H1 (cell line): ENCODE measurements at regions not wholly inside any gene's neighbourhood (a gene's known extent, or its start where the extent isn't known, plus 50 kb on each side); places are given as distances from the start of the nearest gene placed in this dataset.

Experiments
- CTCF ChIA-PET: fragments of 300-600 bp; sonication (Branson Sonifier 250); formaldehyde crosslinking; loops from one replicate; lab custom pipeline; 2021; ENCODE audit not compliant: partially characterized antibody; lab: Charles Lee
- POLR2A ChIA-PET: fragments of 300-600 bp; sonication (Branson Sonifier 250); formaldehyde crosslinking; loops from one replicate; lab custom pipeline; 2021; ENCODE audit warnings: inconsistent platforms; ENCODE audit not compliant: partially characterized antibody; lab: Charles Lee
- DNase-seq, 2 experiments: peaks; one replicate each; pipeline versions ENCODE4 v3.0.0 to v3.0.0-alpha.2; 2010 to 2022; ENCODE audit warnings: low spot score in 2 of 2, low read depth in 1 of 2, mixed read lengths in 1 of 2
- FAIRE-seq: peaks from 2 replicates; lab custom pipeline; 2011; peaks lifted over from hg19 to GRCh38; lab: Jason Lieb, UNC
- H2AFZ ChIP-seq: 2 replicates; pipeline ENCODE4 v1.8.1; 2012; ENCODE audit warnings: low read length, inconsistent platforms
- H2AK5ac ChIP-seq: 2 replicates; pipeline ENCODE4 v1.6.1; 2013; ENCODE audit warnings: low read depth, low read length
- H2BK120ac ChIP-seq: replicated peaks from 2 replicates; pipeline ENCODE3; 2013; ENCODE audit warnings: low read depth, low read length, inconsistent platforms
- H2BK12ac ChIP-seq: 2 replicates; pipeline ENCODE4 v1.6.1; 2013; ENCODE audit warnings: low read depth, low read length
- H2BK15ac ChIP-seq: 2 replicates; pipeline ENCODE4 v1.6.1; 2013; ENCODE audit warnings: low read length
- H2BK20ac ChIP-seq: 2 replicates; pipeline ENCODE4 v1.6.1; 2013; ENCODE audit warnings: low read length
- H2BK5ac ChIP-seq: 2 replicates; pipeline ENCODE4 v1.6.1; 2013; ENCODE audit warnings: low read depth, low read length
- H3K14ac ChIP-seq: 2 replicates; pipeline ENCODE4 v1.6.1; 2013; ENCODE audit warnings: inconsistent platforms; ENCODE audit not compliant: insufficient read length
- H3K18ac ChIP-seq: 2 replicates; pipeline ENCODE4 v1.6.1; 2013; ENCODE audit warnings: low read length; ENCODE audit errors: extremely low read depth
- H3K23ac ChIP-seq: 2 replicates; pipeline ENCODE4 v1.6.1; 2013; ENCODE audit warnings: inconsistent platforms; ENCODE audit not compliant: insufficient read length
- H3K23me2 ChIP-seq: 2 replicates; pipeline ENCODE4 v1.6.1; 2013; ENCODE audit warnings: low read depth, low read length
- H3K27ac ChIP-seq: 2 replicates; pipeline ENCODE4 v1.6.1; 2011; ENCODE audit warnings: low read depth, low read length, inconsistent platforms
- H3K27me3 ChIP-seq, 4 experiments: replicated peaks in 1 of 4; 1 replicate in 1 of 4; 2 replicates in 3 of 4; pipeline versions ENCODE4 v1.6.1 to v1.8.1; 2011 to 2013; ENCODE audit warnings: low read length in 3 of 4, mild to moderate bottlenecking in 3 of 4, inconsistent platforms in 2 of 4, mixed read lengths in 2 of 4, moderate library complexity in 1 of 4; ENCODE audit not compliant: control insufficient read depth in 3 of 4, insufficient read depth in 3 of 4; ENCODE audit errors: extremely low read depth in 1 of 4
- H3K36me3 ChIP-seq, 4 experiments: 2 replicates each; pipeline versions ENCODE4 v1.6.1 to v1.8.1; 2011 to 2013; ENCODE audit warnings: mild to moderate bottlenecking in 4 of 4, low read length in 3 of 4, moderate library complexity in 2 of 4, control low read depth in 1 of 4, inconsistent platforms in 1 of 4; ENCODE audit not compliant: insufficient read depth in 4 of 4, control insufficient read depth in 2 of 4
- H3K4ac ChIP-seq: replicated peaks from 2 replicates; pipeline ENCODE3; 2013; ENCODE audit warnings: low read length, low read depth, mixed read lengths, inconsistent platforms; ENCODE audit not compliant: insufficient read length
- H3K4me1 ChIP-seq, 4 experiments: replicated peaks in 1 of 4; 1 replicate in 1 of 4; 2 replicates in 3 of 4; pipeline versions ENCODE4 v1.6.1 to v1.8.1; 2011 to 2013; ENCODE audit warnings: low read length in 3 of 4, inconsistent platforms in 2 of 4, mixed read lengths in 1 of 4; ENCODE audit not compliant: insufficient read depth in 4 of 4, control insufficient read depth in 3 of 4
- H3K4me2 ChIP-seq, 2 experiments: 2 replicates each; pipeline versions ENCODE4 v1.6.1 to v1.8.1; 2011 to 2013; ENCODE audit warnings: low read depth in 2 of 2, low read length in 2 of 2, control low read depth in 1 of 2, inconsistent platforms in 1 of 2, mild to moderate bottlenecking in 1 of 2; ENCODE audit not compliant: insufficient read depth in 1 of 2
- H3K4me3 ChIP-seq, 4 experiments: fragments of 200-600, 300-600 bp in 1 of 4; sonication (generic), shearing (Covaris generic), sonication (Bioruptor Twin) in 1 of 4; 2 replicates each; pipeline versions ENCODE4 v1.5.1 to v1.8.1; 2011 to 2016; ENCODE audit warnings: low read length in 4 of 4, low read depth in 3 of 4, control low read depth in 2 of 4, inconsistent platforms in 2 of 4, mild to moderate bottlenecking in 2 of 4, mixed read lengths in 1 of 4, moderate library complexity in 1 of 4; ENCODE audit not compliant: insufficient read depth in 2 of 4; ENCODE audit errors: extremely low read depth in 1 of 4
- H3K56ac ChIP-seq: replicated peaks from 2 replicates; pipeline ENCODE3; 2013; ENCODE audit warnings: low read depth, mild to moderate bottlenecking, mixed read lengths, low read length, inconsistent platforms; ENCODE audit not compliant: insufficient read length
- H3K79me1 ChIP-seq: 2 replicates; pipeline ENCODE4 v1.6.1; 2013; ENCODE audit warnings: low read depth, low read length, control low read depth
- H3K79me2 ChIP-seq, 2 experiments: 2 replicates each; pipeline versions ENCODE4 v1.6.1 to v1.8.1; 2012 to 2013; ENCODE audit warnings: low read length in 2 of 2, mild to moderate bottlenecking in 2 of 2, inconsistent platforms in 1 of 2; ENCODE audit not compliant: insufficient read depth in 2 of 2, control insufficient read depth in 1 of 2
- H3K9ac ChIP-seq, 4 experiments: replicated peaks in 1 of 4; 1 replicate in 1 of 4; 2 replicates in 3 of 4; pipeline versions ENCODE4 v1.6.1 to v1.8.1; 2011 to 2013; ENCODE audit warnings: low read depth in 3 of 4, low read length in 3 of 4, control low read depth in 2 of 4, mild to moderate bottlenecking in 2 of 4, moderate library complexity in 2 of 4, inconsistent platforms in 1 of 4; ENCODE audit errors: extremely low read depth in 1 of 4
- H3K9me3 ChIP-seq, 2 experiments: 2 replicates each; pipeline versions ENCODE4 v1.6.1 to v1.8.1; 2012 to 2013; ENCODE audit warnings: mild to moderate bottlenecking in 2 of 2, moderate library complexity in 2 of 2, control low read depth in 1 of 2, inconsistent platforms in 1 of 2, low read depth in 1 of 2, low read length in 1 of 2, mixed read lengths in 1 of 2; ENCODE audit not compliant: insufficient read depth in 2 of 2
- H4K20me1 ChIP-seq, 2 experiments: replicated peaks in 1 of 2; 2 replicates each; pipeline versions ENCODE3 to v1.8.1; 2011 to 2013; ENCODE audit warnings: inconsistent platforms in 2 of 2, low read length in 2 of 2, mild to moderate bottlenecking in 1 of 2; ENCODE audit not compliant: insufficient read depth in 2 of 2, control insufficient read depth in 1 of 2
- H4K5ac ChIP-seq: 2 replicates; pipeline ENCODE4 v1.6.1; 2013; ENCODE audit warnings: low read length, low read depth, mixed read lengths, inconsistent platforms; ENCODE audit not compliant: insufficient read length
- H4K8ac ChIP-seq: 2 replicates; pipeline ENCODE4 v1.8.0; 2013; ENCODE audit warnings: mild to moderate bottlenecking, moderate library complexity, low read length, inconsistent platforms; ENCODE audit not compliant: insufficient read depth; ENCODE audit errors: extremely low read depth
- H4K91ac ChIP-seq: replicated peaks from 2 replicates; pipeline ENCODE3; 2013; ENCODE audit warnings: low read length, mixed read lengths, inconsistent platforms; ENCODE audit not compliant: insufficient read length
- CBX8 ChIP-seq: fragments of 300-800, 300-1000 bp; sonication (generic); IDR thresholded peaks from 2 replicates; pipeline ENCODE4 v1.7.1; 2016; ENCODE audit warnings: low read depth, low read length, borderline replicate concordance
- CREB1 ChIP-seq: IDR thresholded peaks from 2 replicates; pipeline ENCODE4 v1.6.1; 2012; ENCODE audit warnings: inconsistent platforms
- JUND ChIP-seq: IDR thresholded peaks from 2 replicates; pipeline ENCODE4 v1.6.1; 2011; ENCODE audit warnings: mild to moderate bottlenecking, improper control_type of control experiment, low read length
- KDM1A ChIP-seq: fragments of 200-600, 300-600 bp; sonication (generic); IDR thresholded peaks from 2 replicates; pipeline ENCODE4 v1.7.1; 2016; ENCODE audit warnings: mild to moderate bottlenecking, low read length, borderline replicate concordance
- RAD21 ChIP-seq, 2 experiments: IDR thresholded peaks in 1 of 2; conservative IDR thresholded peaks in 1 of 2; 2 replicates each; pipeline ENCODE4 v1.6.1; 2011; ENCODE audit warnings: low read depth in 2 of 2, low read length in 2 of 2, improper control_type of control experiment in 1 of 2, inconsistent platforms in 1 of 2, mild to moderate bottlenecking in 1 of 2, moderate library complexity in 1 of 2
- SIN3A ChIP-seq, 2 experiments: IDR thresholded peaks in 1 of 2; conservative IDR thresholded peaks in 1 of 2; 2 replicates each; pipeline ENCODE4 v1.6.1; 2011 to 2012; ENCODE audit warnings: low read length in 2 of 2, improper control_type of control experiment in 1 of 2, low read depth in 1 of 2, mild to moderate bottlenecking in 1 of 2
- SP2 ChIP-seq: IDR thresholded peaks from 2 replicates; pipeline ENCODE4 v1.6.1; 2012; ENCODE audit warnings: mild to moderate bottlenecking, low read length, inconsistent platforms
- USF2 ChIP-seq: IDR thresholded peaks from 2 replicates; pipeline ENCODE4 v1.6.1; 2011; ENCODE audit warnings: low read length, improper control_type of control experiment
- YY1 ChIP-seq: IDR thresholded peaks from 2 replicates; pipeline ENCODE4 v1.6.1; 2011; ENCODE audit warnings: low read depth, mild to moderate bottlenecking, low read length
- WGBS, 2 experiments: shearing (Covaris generic) in 1 of 2; methylation state at CpG; one replicate each; pipeline versions ENCODE4 v1.1.6 to v1.1.7; 2013 to 2015; ENCODE audit warnings: low lambda C conversion rate in 2 of 2, mixed read lengths in 2 of 2, inconsistent platforms in 1 of 2, low coverage in 1 of 2, missing lambda C conversion rate in 1 of 2; ENCODE audit not compliant: insufficient replicate concordance in 2 of 2, insufficient coverage in 1 of 2, insufficient read length in 1 of 2; ENCODE audit errors: extremely low coverage in 1 of 2, missing lambda C conversion rate in 1 of 2; 5-methylcytosine and 5-hydroxymethylcytosine counted together

DNA sequence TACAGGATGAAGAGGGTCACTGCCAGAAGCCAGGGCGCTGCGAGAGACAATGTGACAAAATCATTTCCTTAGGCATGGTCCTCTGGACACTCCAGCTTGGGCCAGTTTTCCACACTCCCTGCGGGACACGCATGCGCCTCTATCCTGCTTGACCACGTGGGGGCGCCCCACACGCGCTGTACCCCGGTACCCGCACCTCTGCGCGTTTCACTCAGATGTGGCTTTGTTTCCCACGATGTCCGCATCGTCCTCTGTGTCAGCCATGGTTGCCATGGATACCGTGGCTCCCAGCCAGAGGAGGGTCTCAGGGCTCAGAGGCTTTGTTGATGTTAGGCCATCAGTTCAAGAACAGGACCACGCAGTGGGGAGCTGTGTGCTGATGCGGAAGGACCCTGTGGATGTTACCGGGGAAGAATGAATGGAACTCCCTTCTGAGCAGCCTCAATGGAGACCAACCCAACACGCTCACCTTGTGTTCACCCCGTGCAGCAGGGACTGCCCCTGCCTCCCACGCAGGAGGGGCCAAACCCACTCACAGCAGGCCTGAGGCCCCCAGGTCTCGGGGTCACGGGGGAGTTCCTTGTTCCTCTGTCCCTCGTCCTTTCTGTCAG lies 65.8 kb upstream of the SLC22A11 start:
- Histone ChIP-seq H3K36me3 (no peaks in the 10 kb centered on the region), H3K79me2 (no peaks in the 10 kb centered on the region), H3K4ac (no peak overlapping the region), H2BK120ac (no peak overlapping the region), H2BK12ac (no peak overlapping the region; the same call in 1 of the 2 replicates), H3K4me3 (no peak overlapping the region), H2AFZ (no peak overlapping the region; the same call in 1 of the 2 replicates), H3K4me2 (peak overlapping the region in 1 of 2 experiments; percentile 54; a peak in 2 of 4 replicates), H2BK5ac (no peak overlapping the region), H4K5ac (no peak overlapping the region), H3K79me1 (no peaks in the 10 kb centered on the region), H3K27ac (no peak overlapping the region), H3K4me1 (no peaks in the 10 kb centered on the region; a peak in 2 of 7 replicates), H2BK15ac (no peak overlapping the region), H4K20me1 (no peaks in the 10 kb centered on the region), H3K56ac (no peak overlapping the region), H3K27me3 (peaks cover 3 to 21% (median 13%) of the 10 kb centered on the region in 4 experiments), H3K9ac (no peak overlapping the region), H2AK5ac (no peak overlapping the region), H3K9me3 (no peaks in the 10 kb centered on the region), H3K14ac (no peak overlapping the region), H4K8ac (no peak overlapping the region; the same call in 1 of the 2 replicates), H4K91ac (no peak overlapping the region), H3K18ac (no peak overlapping the region), H3K23me2 (no peaks in the 10 kb centered on the region), H3K23ac (no peak overlapping the region), H2BK20ac (no peak overlapping the region)
- DNase-seq (peak; percentile 5 to 90), FAIRE-seq (peak; percentile 24)
- ChIA-PET CTCF (interaction anchor here (0.6 to 11.9 kb wide), 30 partner anchors 8 to 235 kb away, joined by 3 to 201 read pairs (median 6); no protein-coding TSS in a partner anchor), POLR2A (interaction anchor here (0.9 to 1.3 kb wide), 5 partner anchors 22 to 160 kb away, joined by 3 to 4 read pairs (median 3); no protein-coding TSS in a partner anchor)
- WGBS, 2 experiments = 32% methylated on average over 26 of the region's 26 CpGs; no CpG with 5 or more reads in 1 of the 2 experiments
- peak; percentile 57; the same call in 1 of the 2 replicates for TF ChIP-seq YY1
- no peak for TF ChIP-seq SP2
- TF ChIP-seq RAD21 (IDR thresholded peaks at IDR 0.05 in 1 of 2, conservative IDR thresholded peaks at IDR 0.05 in 1 of 2; ENCODE audit: low read depth in 2 of 2, low read length in 2 of 2) = peak; percentile 89 to 91
- no peak for TF ChIP-seq KDM1A
- no peak for TF ChIP-seq CBX8
- 0 out of 2 replicates have a peak, but pooled peaks have one; percentile 17 for TF ChIP-seq JUND
- 0 out of 2 replicates have a peak, but pooled peaks have one; percentile 38 for TF ChIP-seq USF2
- peak; percentile 60 for TF ChIP-seq CREB1
- TF ChIP-seq SIN3A (conservative IDR thresholded peaks at IDR 0.05 in 1 of 2, IDR thresholded peaks at IDR 0.05 in 1 of 2; ENCODE audit: low read depth in 1 of 2, low read length in 2 of 2) = peak in 1 of 2 experiments; percentile 78; a peak in 1 of 4 replicates
